ENCODE measurements at regions not wholly inside any gene's neighbourhood (a gene's known extent, or its start where the extent isn't known, plus 50 kb on each side); places are given as distances from the start of the nearest gene placed in this dataset.
A peak's percentile ranks its signal among the peaks of the same experiment; 100 is the strongest.
"Not testable (repeated sequence)": the region's sequence is repeated elsewhere in the genome, so short reads cannot be mapped to it uniquely, and the experiment has no call there.

DNA sequence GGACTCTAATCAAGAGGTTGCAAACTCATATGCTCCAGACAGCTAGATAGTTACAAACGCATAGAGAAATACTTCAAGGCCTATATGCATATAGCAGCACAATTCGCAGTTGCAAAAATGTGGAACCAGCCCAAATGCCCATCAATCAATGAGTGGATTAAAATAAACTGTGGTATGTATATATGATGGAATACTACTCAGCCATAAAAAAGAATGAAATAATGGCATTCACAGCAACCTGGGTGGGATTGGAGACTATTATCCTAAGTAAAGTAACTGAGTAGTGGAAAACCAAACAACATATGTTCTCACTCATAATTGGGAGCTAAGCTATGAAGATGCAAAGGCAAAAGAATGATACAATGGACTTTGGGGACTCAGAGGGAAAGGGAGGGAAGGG, 65.0 kb upstream of the ARRDC3 start:
- H3K27ac Mint-ChIP-seq; H3K4me1 Mint-ChIP-seq (ENCODE audit: low read depth); H3K36me3 Mint-ChIP-seq (ENCODE audit: low read depth); H3K27me3 Mint-ChIP-seq (ENCODE audit: low read depth); H3K9me3 Mint-ChIP-seq; H3K4me3 Mint-ChIP-seq; DNase-seq (ENCODE audit: low spot score): not testable (repeated sequence)

DNA sequence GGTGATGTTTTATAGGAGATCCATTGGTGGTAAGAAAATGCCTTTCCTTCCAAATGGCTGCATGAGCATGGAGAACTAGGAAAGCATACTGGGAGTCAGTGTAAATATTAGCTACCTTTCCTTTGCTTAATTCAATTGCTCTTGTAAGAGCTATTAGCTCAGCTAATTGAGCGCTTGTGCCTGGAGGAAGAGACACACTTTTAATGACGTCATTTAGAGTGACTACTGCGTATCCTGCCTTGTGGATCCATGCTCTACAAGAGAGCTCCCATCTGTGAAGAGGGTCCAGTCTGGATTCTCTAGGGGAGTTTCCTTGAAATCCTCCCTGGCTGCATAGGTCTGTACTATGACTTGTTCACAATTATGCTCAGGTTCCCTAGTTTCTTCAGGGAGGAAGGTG, 63.8 kb upstream of the ARRDC3 start:
- H3K27me3 Mint-ChIP-seq (ENCODE audit: low read depth) = not testable (repeated sequence)

DNA sequence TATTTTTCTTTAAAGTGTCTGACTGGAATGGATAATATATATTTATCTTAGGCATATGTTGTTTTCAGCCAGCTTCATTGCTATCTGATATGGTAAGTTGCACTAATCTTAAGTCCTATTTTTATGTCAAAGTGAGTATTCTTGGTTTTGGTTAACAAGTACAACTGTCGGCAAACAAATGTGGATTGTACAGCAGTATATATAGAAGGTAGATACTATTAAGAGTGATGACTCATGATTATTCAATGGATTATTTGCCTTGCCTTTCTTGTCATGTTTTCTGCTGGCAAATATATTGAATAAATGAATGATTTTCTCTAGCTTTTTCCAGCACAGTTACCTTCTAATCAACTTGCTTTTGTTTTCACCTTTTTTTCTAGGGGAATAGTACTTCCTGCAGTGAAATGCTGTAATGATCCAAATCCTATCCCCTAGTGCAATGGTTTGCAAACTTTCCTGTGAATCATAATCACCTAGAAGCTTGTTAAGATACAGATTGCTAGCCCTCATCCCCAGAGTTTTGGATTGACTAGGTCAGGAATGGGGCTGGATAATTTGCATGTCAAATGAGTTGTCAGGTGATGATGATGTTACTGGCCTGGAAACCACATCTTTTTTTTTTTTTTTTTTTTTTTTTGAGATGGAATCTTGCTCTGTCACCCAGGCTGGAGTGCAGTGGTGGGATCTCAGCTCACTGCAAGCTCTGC, 60.8 kb upstream of the ARRDC3 start:
- Mint-ChIP-seq H3K4me3 (no peak overlapping the region), H3K36me3 (ENCODE audit: low read depth) (no peaks in the 10 kb centered on the region), H3K4me1 (ENCODE audit: low read depth) (no peaks in the 10 kb centered on the region), H3K27ac (no peak overlapping the region), H3K27me3 (ENCODE audit: low read depth) (no peaks in the 10 kb centered on the region), H3K9me3 (no peaks in the 10 kb centered on the region)
- DNase-seq (ENCODE audit: low spot score) = no peak

More for the DNA sequence above, 63.8 kb upstream of the ARRDC3 start:
- not testable (repeated sequence) for DNase-seq (ENCODE audit: low spot score); H3K4me1 Mint-ChIP-seq (ENCODE audit: low read depth); H3K9me3 Mint-ChIP-seq; H3K27ac Mint-ChIP-seq; H3K36me3 Mint-ChIP-seq (ENCODE audit: low read depth); H3K4me3 Mint-ChIP-seq

DNA sequence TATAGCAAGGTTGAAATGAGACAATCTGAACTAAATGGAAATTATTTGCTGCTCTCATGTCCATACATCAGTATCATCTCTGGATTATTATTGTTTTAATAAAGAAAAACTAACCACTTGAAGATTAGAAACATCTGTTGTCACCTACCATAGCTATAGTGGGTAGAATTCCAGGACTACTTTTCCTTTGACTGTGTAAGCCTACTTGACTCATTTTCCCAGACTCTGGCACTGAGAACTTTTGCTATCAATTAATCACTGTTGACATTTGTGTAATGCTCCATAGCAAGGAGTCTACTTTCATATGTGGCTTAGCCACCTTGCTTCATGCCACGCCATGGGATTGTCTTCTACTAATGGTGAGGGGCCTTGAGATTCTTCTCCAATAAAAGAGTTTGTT, 59.9 kb upstream of the ARRDC3 start:
- H3K4me1 Mint-ChIP-seq (ENCODE audit: low read depth) = no peaks in the 10 kb centered on the region
- no peak overlapping the region for H3K4me3 Mint-ChIP-seq
- no peaks in the 10 kb centered on the region for H3K9me3 Mint-ChIP-seq
- no peak for DNase-seq (ENCODE audit: low spot score)
- no peak overlapping the region for H3K27ac Mint-ChIP-seq
- H3K27me3 Mint-ChIP-seq (ENCODE audit: low read depth) = no peaks in the 10 kb centered on the region
- no peaks in the 10 kb centered on the region for H3K36me3 Mint-ChIP-seq (ENCODE audit: low read depth)

DNA sequence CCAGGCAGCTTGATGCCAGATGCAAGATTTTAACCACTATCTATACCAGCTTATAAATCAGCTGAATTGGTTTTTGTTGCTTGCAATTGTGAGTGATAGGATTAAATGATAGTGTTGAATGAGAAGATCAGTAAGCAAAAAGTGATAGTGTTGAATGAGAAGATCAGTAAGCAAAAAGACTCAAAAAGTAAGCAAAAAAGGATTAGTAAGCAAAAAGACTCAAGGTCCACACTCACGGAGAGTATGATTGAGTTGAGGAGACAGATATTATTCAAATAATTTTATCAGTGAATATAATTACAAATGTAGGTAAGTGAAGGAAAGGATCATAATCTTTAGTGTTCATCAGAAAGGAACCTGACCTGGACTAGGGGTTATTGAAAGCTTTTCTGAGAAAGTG, 58.0 kb upstream of the ARRDC3 start:
- no peaks in the 10 kb centered on the region for H3K9me3 Mint-ChIP-seq
- DNase-seq (ENCODE audit: low spot score) = no peak
- H3K36me3 Mint-ChIP-seq (ENCODE audit: low read depth) = no peaks in the 10 kb centered on the region
- H3K27ac Mint-ChIP-seq = no peak overlapping the region
- H3K4me1 Mint-ChIP-seq (ENCODE audit: low read depth) = no peaks in the 10 kb centered on the region
- H3K27me3 Mint-ChIP-seq (ENCODE audit: low read depth) = no peaks in the 10 kb centered on the region
- H3K4me3 Mint-ChIP-seq = no peak overlapping the region

DNA sequence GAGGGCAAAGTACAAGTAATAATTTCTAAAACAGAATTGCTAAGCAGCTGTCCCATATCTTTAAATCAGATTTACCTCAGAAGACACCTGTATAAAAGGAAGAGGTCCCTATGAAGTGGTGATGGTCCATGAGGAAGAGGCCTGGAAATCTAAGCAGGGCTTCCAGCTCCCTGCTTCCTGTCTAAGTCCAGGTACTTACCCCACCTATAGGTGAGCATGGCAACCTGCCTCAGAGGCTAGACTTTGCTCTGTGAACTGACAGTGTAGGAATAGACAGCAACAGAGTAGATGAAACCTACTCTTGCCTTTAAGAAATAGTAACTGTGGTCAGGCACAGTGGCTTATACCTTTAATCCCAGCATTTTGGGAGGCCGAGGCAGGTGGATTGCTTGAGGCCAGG, 55.8 kb upstream of the ARRDC3 start:
- H3K4me1 Mint-ChIP-seq (ENCODE audit: low read depth) = peaks cover 11% of the 10 kb centered on the region
- H3K4me3 Mint-ChIP-seq = no peak overlapping the region
- no peak overlapping the region for H3K27ac Mint-ChIP-seq
- DNase-seq (ENCODE audit: low spot score) = no peak
- no peaks in the 10 kb centered on the region for H3K36me3 Mint-ChIP-seq (ENCODE audit: low read depth)
- H3K9me3 Mint-ChIP-seq = no peaks in the 10 kb centered on the region
- no peaks in the 10 kb centered on the region for H3K27me3 Mint-ChIP-seq (ENCODE audit: low read depth)

DNA sequence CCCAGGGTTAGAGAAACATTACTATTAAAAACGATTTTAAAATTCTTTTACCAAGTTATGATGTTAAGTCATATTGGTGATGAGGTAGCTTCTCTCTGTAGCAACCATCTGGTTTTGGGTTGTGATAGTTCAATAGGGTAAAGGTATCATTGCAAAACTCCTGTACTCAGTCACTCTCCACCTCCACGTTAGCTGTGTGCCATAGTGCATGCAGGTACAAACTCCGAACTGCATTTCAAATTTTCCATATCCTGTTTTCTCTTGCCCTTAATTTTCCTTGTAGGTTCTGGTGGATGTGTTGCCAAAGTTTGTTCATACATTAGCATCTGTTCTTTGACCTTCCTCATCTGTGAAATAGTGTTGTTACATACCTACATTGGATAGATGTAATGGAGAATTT, 53.1 kb upstream of the ARRDC3 start:
- Mint-ChIP-seq H3K4me3 (no peak overlapping the region), H3K4me1 (ENCODE audit: low read depth) (peaks cover 15% of the 10 kb centered on the region), H3K9me3 (no peaks in the 10 kb centered on the region), H3K36me3 (ENCODE audit: low read depth) (no peaks in the 10 kb centered on the region), H3K27ac (no peak overlapping the region), H3K27me3 (ENCODE audit: low read depth) (no peaks in the 10 kb centered on the region)
- no peak for DNase-seq (ENCODE audit: low spot score)

DNA sequence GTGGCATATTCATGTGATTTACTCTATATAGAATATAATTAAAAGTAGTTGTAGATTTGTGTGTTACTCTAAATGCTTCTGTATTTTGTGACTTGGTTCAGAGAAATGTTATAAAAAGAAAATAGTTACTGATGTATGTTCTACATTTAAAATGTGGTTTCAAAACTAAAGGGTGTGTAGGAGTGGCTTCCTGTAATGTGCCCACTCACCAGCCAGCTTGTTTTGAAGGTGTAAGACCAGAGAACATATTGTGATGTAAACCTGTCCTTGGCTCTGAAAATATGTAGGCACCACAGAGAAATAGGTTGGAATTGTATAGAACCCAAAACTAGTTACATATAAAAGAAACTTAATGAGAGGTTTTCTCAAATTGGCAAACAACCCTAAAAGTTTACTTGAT, 51.2 kb upstream of the ARRDC3 start:
- no peaks in the 10 kb centered on the region for H3K27me3 Mint-ChIP-seq (ENCODE audit: low read depth)
- H3K27ac Mint-ChIP-seq = no peak overlapping the region
- H3K4me3 Mint-ChIP-seq = no peak overlapping the region
- H3K9me3 Mint-ChIP-seq = peaks cover under 1% of the 10 kb centered on the region
- H3K36me3 Mint-ChIP-seq (ENCODE audit: low read depth) = no peaks in the 10 kb centered on the region
- DNase-seq (ENCODE audit: low spot score) = no peak
- peaks cover 15% of the 10 kb centered on the region for H3K4me1 Mint-ChIP-seq (ENCODE audit: low read depth)

DNA sequence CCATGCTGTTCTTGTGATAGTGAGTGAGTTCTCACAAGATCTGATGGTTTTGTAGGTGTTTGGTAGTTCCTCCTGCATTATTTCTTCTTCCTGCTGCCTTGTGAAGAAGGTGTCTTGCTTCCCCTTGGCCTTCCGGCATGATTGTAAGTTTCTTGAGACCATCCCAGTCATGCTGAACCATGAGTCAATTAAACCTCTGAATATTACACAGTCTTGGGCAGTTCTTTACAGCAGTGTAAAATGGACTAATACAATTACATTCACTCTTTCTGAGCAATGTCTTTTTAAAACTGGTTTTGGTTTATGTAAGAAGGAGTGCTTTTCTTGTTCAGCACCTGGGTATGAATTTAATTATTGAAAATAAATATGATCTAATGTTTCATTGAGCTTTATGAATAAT, 50.7 kb upstream of the ARRDC3 start:
- Mint-ChIP-seq H3K36me3 (ENCODE audit: low read depth) (no peaks in the 10 kb centered on the region), H3K4me3 (no peak overlapping the region), H3K27me3 (ENCODE audit: low read depth) (no peaks in the 10 kb centered on the region), H3K9me3 (peaks cover 5% of the 10 kb centered on the region), H3K4me1 (ENCODE audit: low read depth) (peaks cover 15% of the 10 kb centered on the region), H3K27ac (peak overlapping the region; percentile 6)
- no peak for DNase-seq (ENCODE audit: low spot score)
